Activated CD4-positive, alpha-beta T cell treated with anti-CD3 and anti-CD28 coated beads, Interleukin-2, amount 10 ng/mL, durations not matched to agents 7 days and 5 days (primary cell): ENCODE measurements at regions not wholly inside any gene's neighbourhood (a gene's known extent, or its start where the extent isn't known, plus 50 kb on each side); places are given as distances from the start of the nearest gene placed in this dataset.

Source experiments
- CTCF ChIA-PET: fragments of 350-600 bp; sonication (Branson Sonifier 250); formaldehyde crosslinking; loops from one replicate; lab custom pipeline; 2021; ENCODE audit warnings: antibody characterized with exemption; lab: Charles Lee
- POLR2A ChIA-PET: fragments of 350-600 bp; sonication (Branson Sonifier 250); formaldehyde crosslinking; loops from one replicate; lab custom pipeline; 2021; ENCODE audit warnings: antibody characterized with exemption; lab: Charles Lee
- DNase-seq: peaks from one replicate; pipeline ENCODE4 v3.0.0-alpha.2; 2020
- H3K27ac Mint-ChIP-seq: one replicate; pipeline ENCODE4 v1.8.0; 2021; ENCODE audit warnings: mild to moderate bottlenecking, moderate library complexity, mixed read lengths
- H3K27me3 Mint-ChIP-seq: one replicate; pipeline ENCODE4 v1.8.0; 2021; ENCODE audit warnings: mixed read lengths
- H3K36me3 Mint-ChIP-seq: one replicate; pipeline ENCODE4 v1.8.0; 2021; ENCODE audit warnings: low read depth, mixed read lengths
- H3K4me1 Mint-ChIP-seq: one replicate; pipeline ENCODE4 v1.8.0; 2021; ENCODE audit warnings: mixed read lengths
- H3K4me3 Mint-ChIP-seq: one replicate; pipeline ENCODE4 v1.8.0; 2021; ENCODE audit warnings: mild to moderate bottlenecking, moderate library complexity, mixed read lengths
- H3K9me3 Mint-ChIP-seq: one replicate; pipeline ENCODE4 v1.8.0; 2021; ENCODE audit warnings: mixed read lengths

GRCh38 chr3:124439603-124440002, 290.6 kb upstream of the UMPS start:
- H3K4me3 Mint-ChIP-seq = no peak overlapping the region
- no peak for DNase-seq
- peaks cover 1% of the 10 kb centered on the region for H3K27me3 Mint-ChIP-seq
- CTCF ChIA-PET = no interaction called here
- no peaks in the 10 kb centered on the region for H3K4me1 Mint-ChIP-seq
- POLR2A ChIA-PET = no interaction called here
- H3K9me3 Mint-ChIP-seq = no peaks in the 10 kb centered on the region
- H3K27ac Mint-ChIP-seq = no peak overlapping the region
- H3K36me3 Mint-ChIP-seq = no peaks in the 10 kb centered on the region

- no peak for DNase-seq
- Mint-ChIP-seq H3K27me3 (peaks cover 1% of the 10 kb centered on the region), H3K36me3 (no peaks in the 10 kb centered on the region), H3K27ac (no peak overlapping the region), H3K9me3 (no peaks in the 10 kb centered on the region), H3K4me1 (no peaks in the 10 kb centered on the region), H3K4me3 (no peak overlapping the region)
- POLR2A ChIA-PET = no interaction called here
- CTCF ChIA-PET = interaction anchor here (1.4 kb wide), 1 partner anchor 44 kb away, joined by 3 read pairs; no protein-coding TSS in a partner anchor
Measured at GRCh38 chr3:124441766-124442165, 288.5 kb upstream of the UMPS start.

GRCh38 chr3:124442463-124442862, 287.8 kb upstream of the UMPS start:
- Mint-ChIP-seq H3K4me1 (no peaks in the 10 kb centered on the region), H3K9me3 (no peaks in the 10 kb centered on the region), H3K27me3 (peaks cover 3% of the 10 kb centered on the region), H3K4me3 (no peak overlapping the region), H3K27ac (no peak overlapping the region), H3K36me3 (no peaks in the 10 kb centered on the region)
- no peak for DNase-seq
- ChIA-PET POLR2A (no interaction called here), CTCF (no interaction called here)

- Mint-ChIP-seq H3K4me3 (no peak overlapping the region), H3K27me3 (peaks cover 6% of the 10 kb centered on the region), H3K9me3 (no peaks in the 10 kb centered on the region), H3K4me1 (no peaks in the 10 kb centered on the region), H3K27ac (no peak overlapping the region), H3K36me3 (no peaks in the 10 kb centered on the region)
- POLR2A ChIA-PET = no interaction called here
- no peak for DNase-seq
- CTCF ChIA-PET = no interaction called here
Measured at GRCh38 chr3:124443446-124443845, 286.8 kb upstream of the UMPS start.

GRCh38 chr3:124444075-124444474, 286.2 kb upstream of the UMPS start:
- ChIA-PET CTCF (no interaction called here), POLR2A (no interaction called here)
- no peaks in the 10 kb centered on the region for H3K36me3 Mint-ChIP-seq
- no peaks in the 10 kb centered on the region for H3K4me1 Mint-ChIP-seq
- H3K27me3 Mint-ChIP-seq = peaks cover 8% of the 10 kb centered on the region
- no peak overlapping the region for H3K4me3 Mint-ChIP-seq
- H3K9me3 Mint-ChIP-seq = no peaks in the 10 kb centered on the region
- H3K27ac Mint-ChIP-seq = no peak overlapping the region
- no peak for DNase-seq

- H3K27ac Mint-ChIP-seq = no peak overlapping the region
- no peaks in the 10 kb centered on the region for H3K4me1 Mint-ChIP-seq
- H3K27me3 Mint-ChIP-seq = peaks cover 12% of the 10 kb centered on the region
- H3K9me3 Mint-ChIP-seq = no peaks in the 10 kb centered on the region
- ChIA-PET CTCF (interaction anchor here (0.7 kb wide), 1 partner anchor 81 kb away, joined by 4 read pairs; no protein-coding TSS in a partner anchor), POLR2A (interaction anchor here (0.6 kb wide), 1 partner anchor 10 kb away, joined by 4 read pairs; no protein-coding TSS in a partner anchor)
- no peak for DNase-seq
- H3K4me3 Mint-ChIP-seq = no peak overlapping the region
- no peaks in the 10 kb centered on the region for H3K36me3 Mint-ChIP-seq
Measured at GRCh38 chr3:124444896-124445295, 285.4 kb upstream of the UMPS start.

GRCh38 chr3:124447845-124448244, 282.4 kb upstream of the UMPS start:
- Mint-ChIP-seq H3K27ac (no peak overlapping the region), H3K4me1 (no peaks in the 10 kb centered on the region), H3K27me3 (peaks cover 22% of the 10 kb centered on the region), H3K36me3 (no peaks in the 10 kb centered on the region), H3K4me3 (no peak overlapping the region), H3K9me3 (no peaks in the 10 kb centered on the region)
- DNase-seq = no peak
- POLR2A ChIA-PET = no interaction called here
- CTCF ChIA-PET = interaction anchor here (1.1 kb wide), 1 partner anchor 20 kb away, joined by 3 read pairs; no protein-coding TSS in a partner anchor

GRCh38 chr3:124448954-124449353, 281.3 kb upstream of the UMPS start:
- H3K27me3 Mint-ChIP-seq = peaks cover 20% of the 10 kb centered on the region
- no peak for DNase-seq
- no peak overlapping the region for H3K27ac Mint-ChIP-seq
- no peak overlapping the region for H3K4me3 Mint-ChIP-seq
- POLR2A ChIA-PET = no interaction called here
- no peaks in the 10 kb centered on the region for H3K9me3 Mint-ChIP-seq
- no peaks in the 10 kb centered on the region for H3K4me1 Mint-ChIP-seq
- H3K36me3 Mint-ChIP-seq = no peaks in the 10 kb centered on the region
- CTCF ChIA-PET = no interaction called here

- H3K36me3 Mint-ChIP-seq = no peaks in the 10 kb centered on the region
- ChIA-PET POLR2A (no interaction called here), CTCF (no interaction called here)
- H3K4me3 Mint-ChIP-seq = no peak overlapping the region
- no peak overlapping the region for H3K27ac Mint-ChIP-seq
- DNase-seq = no peak
- peaks cover 22% of the 10 kb centered on the region for H3K27me3 Mint-ChIP-seq
- H3K4me1 Mint-ChIP-seq = no peaks in the 10 kb centered on the region
- no peaks in the 10 kb centered on the region for H3K9me3 Mint-ChIP-seq
Measured at GRCh38 chr3:124450366-124450765, 279.9 kb upstream of the UMPS start.

- DNase-seq = no peak
- Mint-ChIP-seq H3K9me3 (no peaks in the 10 kb centered on the region), H3K4me3 (no peak overlapping the region), H3K27ac (no peak overlapping the region), H3K36me3 (no peaks in the 10 kb centered on the region), H3K4me1 (no peaks in the 10 kb centered on the region), H3K27me3 (peaks cover 22% of the 10 kb centered on the region)
- ChIA-PET CTCF (interaction anchor here (0.7 kb wide), 1 partner anchor 130 kb away, joined by 3 read pairs; no protein-coding TSS in a partner anchor), POLR2A (no interaction called here)
Measured at GRCh38 chr3:124451630-124452317, 278.5 kb upstream of the UMPS start.

GRCh38 chr3:124453189-124453588, 277.1 kb upstream of the UMPS start:
- DNase-seq = no peak
- H3K27me3 Mint-ChIP-seq = peaks cover 22% of the 10 kb centered on the region
- POLR2A ChIA-PET = no interaction called here
- H3K27ac Mint-ChIP-seq = no peak overlapping the region
- no peaks in the 10 kb centered on the region for H3K4me1 Mint-ChIP-seq
- CTCF ChIA-PET = no interaction called here
- no peaks in the 10 kb centered on the region for H3K36me3 Mint-ChIP-seq
- no peaks in the 10 kb centered on the region for H3K9me3 Mint-ChIP-seq
- H3K4me3 Mint-ChIP-seq = no peak overlapping the region

- no peak overlapping the region for H3K4me3 Mint-ChIP-seq
- H3K4me1 Mint-ChIP-seq = no peaks in the 10 kb centered on the region
- H3K36me3 Mint-ChIP-seq = no peaks in the 10 kb centered on the region
- no peaks in the 10 kb centered on the region for H3K9me3 Mint-ChIP-seq
- CTCF ChIA-PET = no interaction called here
- POLR2A ChIA-PET = no interaction called here
- no peak overlapping the region for H3K27ac Mint-ChIP-seq
- peaks cover 20% of the 10 kb centered on the region for H3K27me3 Mint-ChIP-seq
- no peak for DNase-seq
Measured at GRCh38 chr3:124455891-124456290, 274.4 kb upstream of the UMPS start.

GRCh38 chr3:124456506-124456905, 273.7 kb upstream of the UMPS start:
- Mint-ChIP-seq H3K36me3 (no peaks in the 10 kb centered on the region), H3K4me1 (no peaks in the 10 kb centered on the region), H3K9me3 (no peaks in the 10 kb centered on the region), H3K4me3 (no peak overlapping the region), H3K27ac (no peak overlapping the region), H3K27me3 (peaks cover 18% of the 10 kb centered on the region)
- CTCF ChIA-PET = no interaction called here
- POLR2A ChIA-PET = no interaction called here
- DNase-seq = no peak

GRCh38 chr3:124459678-124460077, 270.6 kb upstream of the UMPS start:
- Mint-ChIP-seq H3K4me3 (no peak overlapping the region), H3K4me1 (no peaks in the 10 kb centered on the region), H3K27ac (no peak overlapping the region), H3K9me3 (no peaks in the 10 kb centered on the region), H3K27me3 (peaks cover 25% of the 10 kb centered on the region), H3K36me3 (no peaks in the 10 kb centered on the region)
- CTCF ChIA-PET = no interaction called here
- DNase-seq = no peak
- POLR2A ChIA-PET = no interaction called here
